HG03520 (cell line): ENCODE measurements at regions not wholly inside any gene's neighbourhood (a gene's known extent, or its start where the extent isn't known, plus 50 kb on each side); places are given as distances from the start of the nearest gene placed in this dataset.
"Not testable (repeated sequence)": the region's sequence is repeated elsewhere in the genome, so short reads cannot be mapped to it uniquely, and the experiment has no call there.

Experiments used
- ATAC-seq: cut with Tn5 transposase; IDR thresholded peaks from one replicate; pipeline ENCODE4 v1.9.1; 2021; ENCODE audit warnings: mild to moderate bottlenecking, moderate library complexity; ENCODE audit not compliant: unreplicated experiment

GRCh38 chr1:102178480-102178879 lies 181.8 kb upstream of the OLFM3 start:
- no peak for ATAC-seq

- ATAC-seq = peak; percentile 96
Observed at GRCh38 chr1:102174259-102174863, 177.6 kb upstream of the OLFM3 start.

DNA sequence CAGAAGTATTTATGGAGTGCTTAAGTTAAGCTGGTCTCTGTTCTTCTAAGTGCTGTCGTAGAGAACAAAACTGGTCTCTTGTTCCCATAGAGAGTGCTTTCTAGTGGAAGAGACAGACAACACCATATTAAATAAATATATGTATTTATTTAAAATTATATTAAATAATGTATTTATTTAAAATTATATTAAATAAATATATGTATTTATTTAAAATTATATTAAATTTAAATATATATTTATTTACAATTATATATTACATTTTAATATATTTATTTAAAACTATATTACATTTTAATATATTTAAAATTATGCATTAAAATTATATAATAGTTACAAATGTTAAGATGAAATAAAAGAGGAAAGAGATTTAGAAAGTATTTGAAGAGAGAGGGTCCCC lies 175.5 kb upstream of the OLFM3 start:
- ATAC-seq = no peak

DNA sequence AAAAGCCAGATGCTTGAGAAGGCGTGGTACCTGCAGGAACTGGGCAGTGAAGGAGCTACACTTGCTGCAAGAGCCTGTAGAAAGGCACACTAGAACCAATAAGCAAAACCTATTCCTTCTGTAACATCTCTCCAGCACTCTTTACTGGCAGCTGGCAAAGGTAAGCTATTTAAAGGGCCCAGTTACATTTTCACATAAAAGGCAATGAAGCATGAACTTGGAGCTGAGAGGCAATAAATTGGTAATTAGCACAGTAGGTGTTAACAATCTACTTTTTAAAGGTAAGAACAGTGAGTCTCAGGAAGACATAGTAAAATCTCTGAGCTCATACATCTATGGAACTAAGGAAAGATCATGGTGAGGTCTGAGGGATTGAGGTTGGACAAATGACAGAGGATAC lies 167.1 kb upstream of the OLFM3 start:
- ATAC-seq = no peak

GRCh38 chr1:102151242-102151641 lies 154.5 kb upstream of the OLFM3 start:
- no peak for ATAC-seq

DNA sequence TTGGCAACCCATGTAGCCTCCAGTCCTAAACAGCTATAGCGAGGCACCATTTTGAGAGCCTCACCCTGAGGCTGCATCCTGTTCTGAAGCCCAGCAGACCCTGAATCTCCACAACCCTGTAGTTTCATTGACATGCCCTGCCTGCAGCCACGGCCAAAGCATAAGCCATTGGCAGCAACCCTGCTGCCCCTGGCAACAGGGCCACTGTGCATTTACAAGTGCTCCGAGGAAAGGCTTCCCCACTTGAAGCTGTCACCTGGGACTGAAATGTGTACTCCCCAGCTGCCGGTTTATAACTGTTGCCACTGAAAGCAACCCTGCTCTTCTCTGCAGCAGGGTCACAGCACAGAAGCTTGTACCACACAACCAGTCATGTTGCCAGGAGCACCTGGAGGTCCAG lies 124.2 kb upstream of the OLFM3 start:
- no peak for ATAC-seq

DNA sequence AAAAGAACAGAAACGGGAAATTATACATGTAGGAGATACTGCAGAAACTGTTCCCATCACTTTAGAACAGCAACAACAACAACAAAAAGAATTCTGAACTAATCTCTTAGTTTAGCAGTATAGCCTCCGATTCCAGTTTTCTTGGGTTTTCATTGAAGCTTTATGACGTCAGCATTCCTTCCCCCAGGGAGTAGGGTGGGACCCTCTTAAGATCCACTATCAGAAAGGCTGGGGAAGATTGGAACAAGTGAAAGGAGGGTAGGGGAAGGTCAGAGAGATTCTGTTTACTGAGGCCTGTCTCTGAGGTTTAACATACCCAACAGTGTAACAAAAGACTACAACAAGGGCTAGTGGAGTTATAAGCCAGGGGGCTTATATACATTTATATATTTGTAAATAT lies 121.4 kb upstream of the OLFM3 start:
- no peak for ATAC-seq

DNA sequence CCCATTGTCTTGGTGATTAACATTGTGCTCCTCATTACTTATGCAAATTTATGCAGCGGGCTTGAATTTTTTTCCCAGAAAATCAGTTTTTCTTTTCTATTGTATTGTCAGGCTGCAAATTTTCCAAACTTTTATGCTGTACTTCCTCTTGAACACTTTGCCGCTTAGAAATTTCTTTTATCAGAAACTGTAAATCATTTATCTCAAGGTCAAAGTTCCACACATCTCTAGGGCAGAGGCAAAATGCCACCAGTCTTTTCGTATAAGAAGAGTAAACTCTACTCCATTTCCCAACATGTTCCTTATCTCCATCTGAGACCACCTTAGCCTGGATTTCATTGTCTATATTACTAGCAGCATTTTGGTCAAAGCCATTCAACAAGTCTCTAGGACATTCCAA lies 113.9 kb upstream of the OLFM3 start:
- no peak for ATAC-seq

DNA sequence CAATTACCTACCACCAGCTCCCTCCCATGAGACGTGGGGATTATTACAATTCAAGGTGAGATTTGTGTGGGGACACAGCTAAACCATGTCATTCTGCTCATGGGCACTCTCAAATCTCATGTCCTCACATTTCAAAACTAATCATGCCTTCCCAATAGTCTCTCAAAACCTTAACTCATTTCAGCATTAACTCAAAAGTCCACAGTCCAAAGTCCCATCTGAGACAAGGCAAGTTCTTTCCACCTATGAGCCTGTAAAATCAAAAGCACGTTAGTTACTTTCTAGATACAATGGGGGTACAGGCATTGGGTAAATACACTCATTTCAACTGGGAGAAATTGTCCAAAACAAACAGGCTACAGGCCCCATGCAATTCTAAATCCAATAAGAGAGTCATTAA lies 112.8 kb upstream of the OLFM3 start:
- not testable (repeated sequence) for ATAC-seq

GRCh38 chr1:102107441-102107840 lies 110.7 kb upstream of the OLFM3 start:
- ATAC-seq = no peak

DNA sequence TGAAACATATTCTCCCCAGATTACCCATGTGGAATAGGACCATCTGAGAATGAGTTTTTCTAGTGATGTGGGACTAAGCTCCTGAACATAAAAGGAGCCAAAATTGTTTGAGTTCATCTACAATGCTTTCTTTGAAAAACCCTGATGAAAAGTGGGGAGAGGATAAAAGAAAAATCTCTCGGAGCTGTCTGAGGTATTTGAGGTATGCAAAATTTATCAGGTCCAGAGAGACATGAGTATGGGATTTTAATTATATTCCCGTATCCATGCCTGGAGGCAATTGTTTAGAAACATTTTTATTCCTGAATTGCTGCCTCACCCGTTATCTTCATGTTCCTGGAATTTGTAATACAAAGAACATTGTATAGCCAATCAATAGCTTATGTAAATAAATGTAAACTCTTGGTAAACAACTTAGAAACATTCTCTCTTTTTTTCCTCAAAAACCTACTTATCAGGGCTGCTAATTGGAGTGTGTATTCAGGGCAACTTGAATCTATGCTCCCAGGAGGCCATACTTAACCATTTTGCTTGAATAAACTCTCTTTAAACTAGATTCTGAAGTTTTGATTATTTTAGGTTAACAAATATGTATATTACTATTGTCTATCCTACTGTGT lies 109.3 kb upstream of the OLFM3 start:
- no peak for ATAC-seq

GRCh38 chr1:102103646-102104045 lies 106.9 kb upstream of the OLFM3 start:
- ATAC-seq = no peak

- no peak for ATAC-seq
Observed at GRCh38 chr1:102102276-102102780, 105.6 kb upstream of the OLFM3 start.

DNA sequence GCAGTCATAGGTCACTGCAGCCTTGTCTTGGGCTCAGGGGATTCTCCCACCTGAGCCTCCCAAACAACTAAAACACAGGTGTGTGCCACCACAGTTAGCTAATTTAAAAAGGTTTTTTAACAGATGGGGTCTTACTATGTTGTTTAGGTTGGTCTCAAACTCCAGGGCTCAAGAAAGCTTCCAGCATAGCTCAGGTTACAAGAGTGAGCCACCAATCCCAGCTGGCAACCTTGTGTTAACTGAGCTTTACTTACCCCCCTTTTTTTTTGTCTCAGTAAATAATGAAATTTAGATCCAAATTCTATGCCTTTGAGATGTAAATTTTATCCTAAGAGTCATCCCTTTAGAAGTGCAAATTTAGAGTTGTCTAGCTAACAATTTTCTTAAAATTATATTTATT lies 103.9 kb upstream of the OLFM3 start:
- ATAC-seq = no peak

- no peak for ATAC-seq
Observed at GRCh38 chr1:102099916-102100315, 103.2 kb upstream of the OLFM3 start.

DNA sequence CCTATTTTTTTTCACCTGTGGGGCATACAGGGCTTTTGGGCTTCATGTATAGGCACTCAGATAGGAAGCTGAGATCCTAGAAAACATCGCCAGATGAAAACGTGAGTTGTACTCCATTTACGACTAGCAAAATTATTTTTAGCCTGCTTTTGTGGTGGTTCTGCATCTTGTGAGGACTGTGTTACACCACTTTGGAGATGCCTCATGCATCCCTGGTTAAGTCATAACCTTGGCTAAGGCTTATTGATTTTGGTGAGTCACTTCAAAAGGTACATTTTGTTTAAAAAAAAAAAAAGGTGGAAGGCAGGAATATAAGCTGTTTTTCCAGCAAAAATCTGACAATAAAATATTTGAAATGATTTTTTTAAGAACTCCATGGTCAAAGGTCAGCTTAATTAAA lies 101.8 kb upstream of the OLFM3 start:
- ATAC-seq = no peak

DNA sequence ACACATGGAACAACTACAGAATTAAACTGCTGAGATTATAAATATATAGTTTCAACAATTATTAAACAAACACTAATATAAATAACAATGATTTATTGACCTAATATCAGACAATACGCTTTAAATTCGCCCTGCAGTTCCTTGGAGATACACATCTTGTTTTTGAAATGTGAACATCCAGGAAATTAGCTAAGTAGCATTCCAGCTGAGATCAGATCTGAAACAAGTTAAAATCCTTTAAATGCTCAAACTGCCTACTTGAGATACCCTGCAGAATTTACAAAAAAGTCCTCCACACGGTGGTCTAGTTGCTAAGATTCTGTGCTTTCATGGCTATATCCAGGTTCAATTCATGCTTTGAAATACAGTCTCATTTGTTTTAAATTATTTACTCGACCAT lies 101.4 kb upstream of the OLFM3 start:
- no peak for ATAC-seq

DNA sequence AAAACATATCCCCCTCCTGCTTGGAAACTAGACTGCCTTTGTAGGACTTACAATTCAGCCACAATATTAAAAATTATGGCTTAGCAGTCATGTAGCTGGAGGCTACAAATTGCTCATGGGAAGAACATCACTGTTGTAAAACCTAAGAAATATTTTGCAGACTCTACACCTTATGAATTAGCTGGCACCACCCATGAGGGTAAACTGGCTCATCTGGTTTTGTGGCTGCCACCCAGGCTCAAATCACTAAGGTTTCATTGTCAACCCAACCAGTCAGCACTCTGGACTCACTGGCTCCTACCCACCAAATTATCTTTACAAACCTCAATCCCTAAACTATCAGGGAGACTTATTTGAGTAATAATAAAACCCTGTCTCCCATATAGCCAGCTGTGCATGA lies 100.7 kb upstream of the OLFM3 start:
- ATAC-seq = no peak

DNA sequence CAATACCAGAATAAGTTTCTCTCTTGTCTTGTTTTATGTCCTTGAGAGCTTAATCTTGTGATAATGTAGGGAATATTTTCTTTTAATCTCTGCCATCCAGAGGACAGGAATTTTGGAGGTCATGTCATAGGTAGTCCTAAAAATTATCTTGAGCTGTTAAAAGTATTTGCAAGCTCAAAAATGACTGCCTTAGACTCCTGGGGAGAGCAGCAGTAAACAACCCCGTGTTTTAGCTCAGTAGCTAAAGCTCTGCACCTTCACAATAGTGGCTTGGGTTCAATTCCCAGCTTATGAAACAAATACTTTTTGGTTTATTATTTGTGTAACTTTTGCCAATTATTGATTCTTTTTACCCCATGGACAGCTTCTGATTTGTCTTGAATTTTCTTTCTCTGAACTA lies 99.4 kb upstream of the OLFM3 start:
- ATAC-seq = no peak

GRCh38 chr1:102089791-102090190 lies 93.1 kb upstream of the OLFM3 start:
- ATAC-seq = no peak

- ATAC-seq = no peak
Observed at GRCh38 chr1:102085896-102086295, 89.2 kb upstream of the OLFM3 start.

- ATAC-seq = no peak
Observed at GRCh38 chr1:102084771-102085535, 88.2 kb upstream of the OLFM3 start.
